SH-SY5Y (cell line): ENCODE measurements at regions not wholly inside any gene's neighbourhood (a gene's known extent, or its start where the extent isn't known, plus 50 kb on each side); places are given as distances from the start of the nearest gene placed in this dataset.
A peak's percentile ranks its signal among the peaks of the same experiment; 100 is the strongest.

Source experiments
- GATA2 ChIP-seq: IDR thresholded peaks from 2 replicates; pipeline ENCODE4 v1.6.1; 2011; ENCODE audit warnings: mild to moderate bottlenecking, low read depth, low read length
- GATA3 ChIP-seq: IDR thresholded peaks from 2 replicates; pipeline ENCODE4 v1.6.1; 2011; ENCODE audit warnings: low read depth, mild to moderate bottlenecking, low read length, moderate library complexity

DNA sequence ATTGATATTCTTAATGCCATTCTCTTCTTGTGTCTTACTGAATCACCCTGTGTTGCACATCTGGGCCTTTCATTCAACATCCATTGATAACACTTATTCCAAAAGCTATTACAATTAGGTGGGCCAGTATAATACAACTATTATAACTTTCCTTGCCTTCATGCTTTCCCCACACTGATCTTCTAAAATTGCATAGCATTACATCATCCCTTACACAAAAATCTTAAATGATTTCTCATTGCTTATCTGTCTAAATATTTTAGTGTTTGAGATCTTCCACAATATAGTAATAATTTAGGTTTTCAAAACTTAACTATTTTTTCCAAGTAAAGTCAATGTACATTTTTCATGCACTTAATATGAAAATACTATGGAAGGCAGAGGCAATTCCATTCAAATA, 1634.1 kb downstream of the PLA2G4A start:
- TF ChIP-seq GATA3 (no peak), GATA2 (no peak)

DNA sequence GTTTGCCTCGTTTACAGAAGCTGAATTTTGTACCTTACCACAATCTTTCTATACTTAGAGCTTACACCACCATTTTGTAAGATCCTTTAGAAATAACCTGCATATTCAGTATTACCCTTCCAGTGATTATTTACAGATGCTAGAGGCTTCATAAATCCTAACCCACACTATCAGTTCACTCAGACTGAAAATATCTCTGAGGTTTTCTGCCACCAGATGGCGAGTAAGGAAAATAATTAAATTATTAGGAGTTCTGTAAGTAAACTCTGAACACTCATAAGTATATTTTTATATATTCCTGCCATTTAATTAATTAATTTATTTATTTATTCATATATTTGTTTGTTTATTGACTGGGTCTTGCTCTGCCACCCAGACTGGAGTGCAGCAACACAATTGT, 1635.2 kb downstream of the PLA2G4A start:
- TF ChIP-seq GATA2 (no peak), GATA3 (no peak)

DNA sequence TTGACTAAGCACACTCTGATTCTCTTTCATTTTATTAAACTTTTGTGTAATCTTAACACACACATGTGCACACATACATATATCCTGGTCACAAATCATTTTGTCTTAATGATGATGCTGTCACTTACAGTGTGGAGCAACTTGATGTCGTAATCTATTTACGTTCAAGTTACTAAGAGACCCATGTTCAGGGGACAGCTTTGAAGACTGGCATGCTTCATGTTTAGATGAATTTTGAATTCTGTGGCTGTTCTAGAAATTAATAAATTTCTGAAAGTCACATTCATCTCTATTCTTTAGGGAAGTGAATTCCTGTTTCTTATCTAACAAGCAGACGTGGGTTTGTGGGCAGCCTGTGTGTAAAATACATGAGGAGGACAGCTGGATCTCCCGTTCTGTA, 1637.8 kb downstream of the PLA2G4A start:
- no peak for TF ChIP-seq GATA3
- TF ChIP-seq GATA2, result no peak

GRCh38 chr1:188476606-188477005, 1647.9 kb downstream of the PLA2G4A start:
- no peak for TF ChIP-seq GATA3
- TF ChIP-seq GATA2, result no peak

GRCh38 chr1:188489336-188490112, 1660.8 kb downstream of the PLA2G4A start:
- TF ChIP-seq GATA2, result no peak

GRCh38 chr1:188496506-188496905, 1667.8 kb downstream of the PLA2G4A start:
- no peak for TF ChIP-seq GATA2
- TF ChIP-seq GATA3, result no peak

DNA sequence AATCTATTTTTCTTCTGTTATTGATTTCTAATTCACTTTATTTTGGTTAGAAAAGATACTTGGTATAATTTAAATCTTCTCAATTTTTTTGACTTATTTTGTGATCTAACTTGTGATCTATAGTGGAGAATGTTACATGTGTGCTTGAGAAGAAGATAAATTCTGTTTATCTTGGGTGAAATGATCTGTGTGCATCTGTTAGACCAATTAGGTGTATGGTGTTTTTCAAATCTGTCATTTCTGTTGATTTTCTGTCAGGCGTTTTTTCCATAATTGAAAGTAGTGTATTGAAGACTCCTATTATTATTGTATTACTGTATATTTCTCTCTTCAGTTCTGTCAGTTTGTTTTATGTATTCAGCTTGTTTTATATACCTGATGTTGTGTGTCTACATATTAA, 1668.3 kb downstream of the PLA2G4A start:
- TF ChIP-seq GATA3 (peak; percentile 67), GATA2 (no peak)

- TF ChIP-seq GATA3 (no peak), GATA2 (no peak)
Observed at GRCh38 chr1:188499690-188500089, 1670.9 kb downstream of the PLA2G4A start.

DNA sequence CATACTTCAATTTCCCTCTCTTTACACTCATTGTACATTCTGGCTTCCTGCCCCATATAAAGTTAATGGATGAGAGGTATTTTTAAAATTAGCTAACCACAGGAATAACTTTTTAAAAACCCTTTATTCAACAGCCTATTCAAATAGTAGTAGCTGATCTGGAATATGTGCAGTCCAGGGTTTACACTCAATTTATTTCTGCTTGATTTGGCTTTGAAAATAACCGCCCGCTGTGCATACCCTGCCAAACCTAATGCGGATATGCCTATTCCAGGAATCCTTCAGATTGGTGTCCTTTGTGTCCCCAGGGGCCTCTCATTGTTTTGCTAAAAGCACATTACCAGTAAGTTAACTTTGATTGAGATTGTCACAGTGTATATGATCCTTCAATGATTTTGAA, 1686.2 kb downstream of the PLA2G4A start:
- no peak for TF ChIP-seq GATA3
- no peak for TF ChIP-seq GATA2

GRCh38 chr1:188517139-188517538, 1688.4 kb downstream of the PLA2G4A start:
- TF ChIP-seq GATA2 (no peak), GATA3 (no peak)

DNA sequence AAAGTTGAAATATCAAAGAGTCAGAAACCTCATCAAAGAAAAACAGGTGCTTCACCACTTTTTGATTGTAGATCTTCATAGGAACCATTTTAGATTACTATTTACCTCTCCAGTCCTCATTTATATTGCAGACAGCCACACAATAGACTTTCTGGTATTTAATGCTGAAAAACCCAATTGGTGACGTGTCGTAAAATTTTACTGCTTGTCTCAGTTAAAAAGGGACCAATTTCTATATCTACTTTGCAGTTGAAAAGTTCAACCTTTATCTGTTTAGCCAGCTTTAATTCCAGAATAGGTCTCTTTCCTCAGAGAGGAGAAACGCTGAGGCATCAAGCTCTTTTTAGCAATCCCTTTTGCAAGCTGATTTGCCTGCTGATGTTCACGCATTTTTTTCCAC, 1722.4 kb downstream of the PLA2G4A start:
- TF ChIP-seq GATA3, result no peak
- TF ChIP-seq GATA2, result no peak

GRCh38 chr1:188557053-188557452, 1728.3 kb downstream of the PLA2G4A start:
- no peak for TF ChIP-seq GATA2
- TF ChIP-seq GATA3, result no peak

DNA sequence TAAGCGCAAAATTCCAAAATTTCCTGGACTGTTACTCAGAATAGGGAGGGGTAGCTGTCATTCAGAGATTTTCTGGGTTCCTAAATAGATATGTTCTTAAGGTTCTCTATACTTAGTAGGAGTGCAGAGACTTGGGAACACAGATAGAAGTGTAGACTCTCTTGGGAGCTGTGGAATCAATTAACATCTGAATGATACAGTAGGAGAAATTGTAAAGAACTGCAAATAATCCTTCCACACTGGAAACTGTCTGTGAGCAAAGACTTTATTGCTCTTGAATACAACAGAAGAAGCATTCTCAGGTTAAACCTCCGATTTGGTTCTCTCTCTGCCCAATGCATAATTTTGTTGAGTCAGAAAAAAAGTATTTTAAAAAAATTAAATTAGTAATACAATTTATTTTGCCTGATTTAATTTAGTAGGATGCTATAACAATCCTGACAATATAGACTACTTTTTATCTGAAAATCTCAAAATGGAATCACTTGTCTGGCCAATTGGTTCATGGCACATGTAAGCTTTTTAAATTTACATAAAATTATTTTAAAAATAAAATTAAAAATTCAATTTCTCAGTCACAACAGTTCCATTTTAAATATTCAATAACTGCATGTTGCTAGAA, 1754.3 kb downstream of the PLA2G4A start:
- TF ChIP-seq GATA2 (no peak), GATA3 (no peak)

DNA sequence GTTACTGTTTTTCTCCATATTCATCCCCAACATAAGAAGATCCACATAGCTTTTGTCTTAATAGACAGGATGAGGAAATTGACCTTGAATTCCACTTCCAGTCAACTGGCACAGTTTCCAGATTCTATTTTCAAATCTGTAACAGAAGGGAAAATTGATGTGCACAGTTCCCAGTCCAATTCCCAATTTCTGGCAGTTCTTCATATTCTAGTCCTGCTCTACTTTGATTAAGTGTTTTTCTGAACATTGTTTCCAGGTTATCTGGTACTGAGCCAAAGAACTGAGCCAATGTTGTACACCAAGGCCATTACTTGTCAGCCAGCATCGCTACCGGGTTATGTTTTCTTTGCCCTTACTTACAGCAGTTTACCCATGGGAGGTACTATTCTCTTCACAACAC, 1755.4 kb downstream of the PLA2G4A start:
- TF ChIP-seq GATA3 (no peak), GATA2 (no peak)

GRCh38 chr1:188590641-188591040, 1761.9 kb downstream of the PLA2G4A start:
- TF ChIP-seq GATA2, result no peak
- no peak for TF ChIP-seq GATA3
